Activated naive CD4-positive, alpha-beta T cell treated with anti-CD3 and anti-CD28 coated beads for 36 hours (primary cell): ENCODE measurements at regions not wholly inside any gene's neighbourhood (a gene's known extent, or its start where the extent isn't known, plus 50 kb on each side); places are given as distances from the start of the nearest gene placed in this dataset.

Experiments used
- CTCF ChIA-PET: fragments of 350-600 bp; sonication (Branson Sonifier 250); formaldehyde crosslinking; loops from one replicate; lab custom pipeline; 2021; ENCODE audit warnings: antibody characterized with exemption; lab: Charles Lee
- DNase-seq: peaks from one replicate; pipeline ENCODE4 v3.0.0-alpha.2; 2020
- H3K27ac Mint-ChIP-seq: one replicate; pipeline ENCODE4 v1.8.0; 2021; ENCODE audit warnings: mild to moderate bottlenecking, mixed read lengths
- H3K27me3 Mint-ChIP-seq: one replicate; pipeline ENCODE4 v1.8.0; 2021; ENCODE audit warnings: low read depth, mixed read lengths
- H3K36me3 Mint-ChIP-seq: one replicate; pipeline ENCODE4 v1.8.0; 2021; ENCODE audit warnings: low read depth, mixed read lengths
- H3K4me1 Mint-ChIP-seq: one replicate; pipeline ENCODE4 v1.8.0; 2021; ENCODE audit warnings: low read depth, mixed read lengths
- H3K4me3 Mint-ChIP-seq: one replicate; pipeline ENCODE4 v1.8.0; 2021; ENCODE audit warnings: mild to moderate bottlenecking, moderate library complexity, mixed read lengths
- H3K9me3 Mint-ChIP-seq: one replicate; pipeline ENCODE4 v1.8.0; 2021; ENCODE audit warnings: mixed read lengths
- intact Hi-C: fragments of 100-400 bp; cut with micrococcal nuclease; formaldehyde crosslinking; loops from one replicate; pipeline ENCODE4 v1.15.1; 2023

DNA sequence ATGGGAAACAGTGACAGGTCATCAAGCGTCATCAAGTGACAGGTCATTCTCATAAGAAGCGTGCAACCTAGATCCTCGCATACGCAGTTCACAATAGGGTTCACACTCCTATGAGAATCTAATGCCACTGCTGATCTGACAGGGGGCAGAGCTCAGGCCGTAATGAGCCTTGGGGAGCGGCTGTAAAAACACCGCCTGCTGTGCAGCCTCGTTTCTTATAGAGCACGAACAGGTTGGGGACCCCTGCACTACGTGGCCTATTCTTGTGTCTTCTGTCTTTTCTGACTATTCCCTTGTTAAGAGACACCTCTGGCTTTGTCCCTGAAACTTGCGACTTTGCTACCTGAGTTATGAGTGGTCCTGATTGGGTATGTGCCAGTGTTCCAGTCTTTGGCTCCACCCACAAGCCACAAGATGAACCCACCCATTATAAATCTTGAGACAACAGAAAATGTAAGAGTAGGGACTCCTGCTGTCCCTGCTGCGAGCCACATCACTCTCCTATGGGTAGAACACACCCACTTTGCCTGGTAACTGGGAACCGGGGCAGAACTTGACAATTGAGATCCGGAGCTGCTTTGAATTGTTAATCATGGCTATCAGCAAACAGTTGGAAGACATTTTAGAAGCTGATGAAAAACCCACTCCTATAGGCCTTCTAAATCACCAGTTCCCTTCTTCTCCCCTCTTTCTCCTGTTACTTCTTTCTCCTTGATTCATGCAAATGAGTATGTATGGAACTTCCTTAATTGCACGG is 55.8 kb upstream of the EXOC4 start:
- Mint-ChIP-seq H3K36me3 (no peaks in the 10 kb centered on the region), H3K4me3 (no peak overlapping the region), H3K27me3 (peaks cover 3% of the 10 kb centered on the region), H3K4me1 (no peaks in the 10 kb centered on the region), H3K9me3 (no peaks in the 10 kb centered on the region), H3K27ac (no peak overlapping the region)
- intact Hi-C loops = no loop called here
- CTCF ChIA-PET = no interaction called here
- DNase-seq = no peak

- intact Hi-C loops = no loop called here
- peaks cover 3% of the 10 kb centered on the region for H3K27me3 Mint-ChIP-seq
- H3K4me3 Mint-ChIP-seq = no peak overlapping the region
- H3K9me3 Mint-ChIP-seq = no peaks in the 10 kb centered on the region
- DNase-seq = no peak
- H3K4me1 Mint-ChIP-seq = no peaks in the 10 kb centered on the region
- no peak overlapping the region for H3K27ac Mint-ChIP-seq
- CTCF ChIA-PET = no interaction called here
- no peaks in the 10 kb centered on the region for H3K36me3 Mint-ChIP-seq
Observed at GRCh38 chr7:133197972-133198544, 54.8 kb upstream of the EXOC4 start.

GRCh38 chr7:133199831-133200230 is 53.0 kb upstream of the EXOC4 start:
- Mint-ChIP-seq H3K4me3 (no peak overlapping the region), H3K27ac (no peak overlapping the region), H3K36me3 (no peaks in the 10 kb centered on the region), H3K9me3 (no peaks in the 10 kb centered on the region), H3K27me3 (peaks cover 3% of the 10 kb centered on the region), H3K4me1 (no peaks in the 10 kb centered on the region)
- CTCF ChIA-PET = no interaction called here
- intact Hi-C loops = no loop called here
- no peak for DNase-seq

- no peak for DNase-seq
- Mint-ChIP-seq H3K4me3 (no peak overlapping the region), H3K36me3 (no peaks in the 10 kb centered on the region), H3K27ac (no peak overlapping the region), H3K9me3 (no peaks in the 10 kb centered on the region), H3K4me1 (no peaks in the 10 kb centered on the region), H3K27me3 (peaks cover 3% of the 10 kb centered on the region)
- CTCF ChIA-PET = interaction anchor here (0.6 to 0.7 kb wide), 2 partner anchors 24 to 688 kb away, joined by 3 to 4 read pairs; no protein-coding TSS in a partner anchor
- intact Hi-C loops = no loop called here
Observed at GRCh38 chr7:133201470-133201869, 51.4 kb upstream of the EXOC4 start.

- intact Hi-C loops = no loop called here
- H3K4me3 Mint-ChIP-seq = no peak overlapping the region
- no peaks in the 10 kb centered on the region for H3K36me3 Mint-ChIP-seq
- no peaks in the 10 kb centered on the region for H3K9me3 Mint-ChIP-seq
- H3K27ac Mint-ChIP-seq = no peak overlapping the region
- CTCF ChIA-PET = no interaction called here
- no peak for DNase-seq
- H3K27me3 Mint-ChIP-seq = no peaks in the 10 kb centered on the region
- no peaks in the 10 kb centered on the region for H3K4me1 Mint-ChIP-seq
Observed at GRCh38 chr7:133202942-133203341, 49.9 kb upstream of the EXOC4 start.
